Pons (tissue), 1 donor: ENCODE measurements at regions not wholly inside any gene's neighbourhood (a gene's known extent, or its start where the extent isn't known, plus 50 kb on each side); places are given as distances from the start of the nearest gene placed in this dataset.
A peak's percentile ranks its signal among the peaks of the same experiment; 100 is the strongest.
"Not testable (repeated sequence)": the region's sequence is repeated elsewhere in the genome, so short reads cannot be mapped to it uniquely, and the experiment has no call there.

Source experiments
- DNase-seq: peaks from one replicate; pipeline ENCODE4 v3.0.0-alpha.2; 2016; ENCODE audit warnings: low spot score

DNA sequence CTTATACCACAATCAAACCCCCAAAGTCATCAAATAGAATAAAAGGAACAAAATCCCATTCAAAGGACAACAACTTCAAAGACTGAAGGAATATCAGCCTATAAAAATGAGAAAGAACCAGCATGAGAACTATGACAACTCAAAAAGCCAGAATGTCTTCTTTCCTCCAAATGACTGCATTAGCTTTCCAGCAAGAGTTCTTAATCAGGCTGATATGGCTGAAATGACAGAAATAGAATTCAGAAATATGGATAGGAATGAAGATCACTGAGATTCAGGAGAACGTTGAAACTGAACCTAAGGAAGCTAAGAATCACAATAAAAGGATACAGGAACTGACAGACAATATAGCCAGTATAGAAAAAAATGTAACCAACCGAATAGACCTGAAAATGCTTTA, 109.5 kb downstream of the SINHCAF start:
- DNase-seq, result no peak

DNA sequence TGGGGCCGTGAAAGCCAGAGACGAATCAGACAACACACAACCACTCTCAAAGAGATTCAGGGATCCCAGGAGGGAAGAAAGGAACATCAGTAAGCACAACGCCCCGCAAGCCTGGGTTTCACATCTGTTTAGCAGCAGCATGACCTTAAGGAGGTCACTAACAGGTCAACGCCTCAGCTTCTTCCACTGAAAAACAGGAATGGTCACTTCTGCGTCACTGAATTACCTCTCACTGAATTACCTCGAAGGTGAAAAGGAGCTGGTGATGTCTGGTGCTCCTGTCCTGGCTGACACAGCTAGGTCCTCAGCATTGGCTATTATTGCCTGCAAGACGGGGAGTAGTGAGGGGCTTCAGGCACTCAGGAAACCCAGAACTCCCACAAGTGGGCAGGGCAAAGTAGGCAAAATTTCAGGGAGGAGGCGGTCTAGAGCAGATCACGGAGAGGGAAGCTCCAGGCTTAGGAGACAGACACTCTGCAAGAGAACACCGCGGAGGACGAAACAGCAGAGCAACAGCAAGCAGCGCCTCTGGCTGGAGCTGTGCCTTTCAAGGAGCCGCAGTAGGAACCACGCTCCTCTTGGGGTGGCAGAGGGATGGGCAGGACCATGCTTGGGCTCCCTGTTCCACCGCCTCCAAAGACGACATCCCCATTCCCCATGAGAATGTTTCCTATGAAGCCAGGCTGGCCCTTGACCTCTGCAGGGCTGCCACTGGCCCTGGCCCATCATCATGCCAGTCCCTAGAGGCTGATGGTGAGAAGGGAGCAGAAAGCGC, 108.4 kb downstream of the SINHCAF start:
- DNase-seq, result no peak

DNA sequence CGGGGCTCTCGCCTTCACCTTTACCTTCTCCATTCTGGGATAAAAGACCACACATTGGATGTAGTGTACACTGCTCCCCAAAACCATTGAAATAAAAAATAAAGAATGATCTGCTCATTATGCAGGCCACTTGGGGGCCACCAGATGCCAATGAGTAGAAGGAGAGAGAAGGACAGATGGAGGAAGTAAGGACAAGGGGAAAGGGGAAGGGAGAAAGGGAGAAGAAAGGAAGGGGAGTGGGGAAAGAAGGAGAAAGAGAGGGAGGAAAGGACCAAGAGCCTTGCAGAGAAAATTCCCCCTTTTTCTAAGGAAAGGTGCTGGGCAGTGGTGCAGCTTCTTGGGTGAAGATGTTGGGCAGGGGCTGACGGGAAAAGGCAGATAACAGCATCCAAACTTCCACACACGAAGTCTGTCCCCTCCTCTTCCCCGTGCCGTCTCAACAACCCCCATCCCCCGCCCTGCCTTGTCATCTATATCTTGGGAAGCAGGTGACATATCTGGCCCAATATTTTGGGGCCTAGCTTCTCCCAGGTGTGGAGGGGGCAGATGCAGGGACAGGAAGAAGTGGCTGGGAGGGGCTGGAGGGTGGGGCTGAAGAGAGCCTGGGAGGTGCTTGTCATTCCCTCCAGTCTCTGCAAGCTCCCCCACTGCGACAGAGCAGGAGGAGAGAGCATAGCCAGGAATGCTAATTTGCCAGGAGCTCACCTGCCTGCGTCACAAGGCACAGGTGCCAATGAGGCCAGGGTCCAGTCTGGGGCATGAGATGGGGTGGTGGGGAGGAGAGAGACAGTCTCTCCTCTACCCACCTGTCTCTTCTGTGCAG, 107.5 kb downstream of the SINHCAF start:
- no peak for DNase-seq

DNA sequence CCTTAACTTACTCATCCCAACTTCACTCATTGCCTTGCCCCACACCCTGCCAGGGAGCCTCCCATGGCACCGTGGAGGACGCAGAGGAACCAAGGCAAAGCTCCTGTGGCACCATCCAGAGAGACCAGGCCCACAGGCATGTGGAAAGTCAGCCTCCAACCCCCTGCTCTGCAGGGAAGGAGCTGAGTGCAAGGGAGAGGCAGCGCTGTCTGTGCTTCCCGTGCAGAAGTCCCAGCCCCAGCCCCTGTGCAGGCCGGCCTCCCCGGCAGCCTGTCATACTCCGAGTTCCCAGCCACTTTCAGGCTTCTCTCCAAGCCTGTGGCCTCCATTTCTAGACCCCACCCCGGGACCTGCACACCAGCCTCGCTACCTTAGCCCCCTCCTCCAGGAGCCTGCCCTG, 106.4 kb downstream of the SINHCAF start:
- DNase-seq, result no peak

DNA sequence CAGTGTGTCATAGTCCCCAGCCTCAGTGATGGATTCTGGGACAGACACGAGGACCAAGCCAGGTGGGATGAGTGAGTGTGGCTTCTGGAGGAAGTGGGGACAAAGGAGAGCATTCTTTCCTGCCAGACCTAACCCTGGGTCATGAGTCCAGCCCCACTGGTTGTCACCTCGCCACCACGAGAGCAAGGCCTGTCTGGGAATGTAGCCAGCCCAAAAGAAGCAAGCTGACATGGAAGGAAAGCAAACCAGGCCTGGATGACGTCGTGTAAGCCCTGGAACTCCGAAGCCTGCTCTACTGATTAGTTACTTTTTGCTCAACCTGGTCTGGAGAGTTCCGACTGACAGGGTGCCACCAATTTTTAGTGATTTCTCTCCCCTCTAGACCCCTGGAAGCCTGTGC, 105.9 kb downstream of the SINHCAF start:
- DNase-seq, result no peak

DNA sequence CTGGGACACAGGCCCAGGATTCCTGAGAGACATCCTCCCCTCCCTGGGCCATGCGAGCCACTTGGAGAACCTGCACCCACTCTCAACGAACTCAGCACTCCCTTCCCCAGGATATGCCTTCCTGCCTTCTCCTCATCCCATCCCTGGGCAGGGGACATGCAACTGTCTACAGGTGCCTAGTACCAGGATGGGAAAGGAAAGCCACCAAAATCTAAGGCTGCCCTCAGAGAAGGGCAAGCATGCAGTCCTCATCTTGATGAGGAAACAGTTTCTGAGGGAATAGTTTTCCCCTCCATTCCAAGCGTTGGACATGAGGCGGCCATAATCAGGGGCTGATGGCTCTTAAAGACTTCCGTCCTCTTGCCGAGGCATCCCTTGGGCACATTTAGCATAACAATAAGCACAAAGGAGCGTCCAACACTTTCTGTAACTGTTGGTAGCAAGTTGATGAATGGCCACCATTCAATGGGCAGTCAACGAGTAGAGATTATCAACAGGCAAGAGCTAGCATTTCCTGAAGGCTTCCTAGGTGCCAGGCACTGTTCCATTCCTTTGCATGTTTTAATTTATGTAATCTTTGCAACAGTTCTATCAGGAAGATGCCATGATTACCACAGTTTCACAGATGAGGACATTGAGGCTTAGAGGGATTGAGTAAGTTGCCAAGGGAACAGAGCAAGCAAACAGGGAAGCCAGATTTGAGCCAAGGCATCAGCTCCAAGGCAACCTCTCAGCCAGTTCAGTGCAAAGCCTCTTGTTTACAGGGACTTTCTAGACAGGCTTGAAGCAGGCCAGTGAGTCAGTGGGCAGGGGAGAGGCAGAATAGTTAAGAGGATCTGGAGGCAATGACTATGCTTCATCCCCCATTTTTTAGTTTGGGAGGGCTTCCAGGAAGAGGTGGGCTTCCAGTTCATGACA, 105.1 kb downstream of the SINHCAF start:
- peak; percentile 22 for DNase-seq

DNA sequence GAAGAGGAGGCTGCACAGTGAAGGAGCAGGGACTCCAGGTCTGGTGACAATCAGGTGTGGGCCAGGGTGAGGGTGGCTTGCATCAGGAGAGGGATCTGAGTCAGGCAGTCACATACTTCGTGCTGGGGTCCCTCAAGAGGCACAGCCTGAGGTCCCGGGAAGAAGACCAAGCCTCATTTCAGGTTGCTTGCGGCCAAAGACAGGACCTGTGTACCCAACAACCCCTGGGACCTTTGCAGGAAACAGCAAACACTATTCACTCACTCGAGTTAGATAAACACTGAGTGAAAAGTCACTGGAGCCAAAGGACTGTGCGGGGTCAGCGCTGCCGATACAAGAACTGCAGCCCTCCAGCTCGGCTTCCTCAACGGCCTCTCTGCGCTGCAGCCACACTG, 104.4 kb downstream of the SINHCAF start:
- no peak for DNase-seq

DNA sequence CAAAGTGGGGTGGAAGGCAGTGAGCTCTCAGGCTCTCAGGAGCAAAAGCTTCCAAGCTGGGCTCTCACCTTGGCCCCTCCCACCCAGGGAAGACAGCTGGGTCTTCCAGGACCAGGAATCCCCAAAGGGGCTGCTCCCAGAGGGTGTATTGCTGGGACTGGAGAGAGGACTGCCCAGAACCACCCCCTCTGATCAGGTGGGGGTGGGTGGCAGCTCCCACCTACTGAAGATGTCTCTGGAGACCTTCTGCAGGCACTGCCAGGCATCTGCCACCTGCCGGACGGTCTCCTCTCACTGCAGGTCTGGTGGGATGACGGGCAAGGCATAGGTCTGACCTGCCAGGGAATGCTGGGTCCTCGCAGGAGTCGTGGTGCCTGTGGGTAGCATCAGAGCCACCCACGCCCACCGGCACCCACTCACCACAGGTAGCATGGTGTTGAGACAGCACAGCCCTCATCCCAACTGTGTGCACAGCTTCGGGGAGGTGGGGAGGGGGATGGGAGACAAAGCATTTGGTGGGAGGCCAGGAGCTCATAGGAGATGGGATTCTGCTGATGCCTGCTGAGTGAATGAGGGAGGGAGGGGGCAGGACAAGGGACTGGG, 103.2 kb downstream of the SINHCAF start:
- no peak for DNase-seq

DNA sequence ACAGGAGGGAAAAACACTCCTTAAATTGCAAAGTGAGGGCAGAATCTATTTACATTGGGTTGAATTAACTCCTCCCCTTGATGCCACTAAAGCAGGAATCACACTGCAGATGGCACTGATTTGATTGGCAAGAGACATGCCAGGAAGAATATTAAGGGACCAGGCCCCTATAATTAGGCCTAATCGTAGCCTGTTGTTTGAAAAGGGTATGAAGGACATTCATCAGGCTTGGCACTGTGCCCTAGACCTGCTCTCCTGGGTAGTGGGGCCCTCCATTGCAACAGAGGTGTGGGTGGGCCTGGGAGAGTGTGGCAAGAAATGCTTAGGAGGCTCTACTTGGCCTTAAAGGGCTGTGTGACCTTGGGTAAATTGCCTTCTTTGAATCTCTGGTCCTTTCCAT, 102.3 kb downstream of the SINHCAF start:
- DNase-seq, result not testable (repeated sequence)

DNA sequence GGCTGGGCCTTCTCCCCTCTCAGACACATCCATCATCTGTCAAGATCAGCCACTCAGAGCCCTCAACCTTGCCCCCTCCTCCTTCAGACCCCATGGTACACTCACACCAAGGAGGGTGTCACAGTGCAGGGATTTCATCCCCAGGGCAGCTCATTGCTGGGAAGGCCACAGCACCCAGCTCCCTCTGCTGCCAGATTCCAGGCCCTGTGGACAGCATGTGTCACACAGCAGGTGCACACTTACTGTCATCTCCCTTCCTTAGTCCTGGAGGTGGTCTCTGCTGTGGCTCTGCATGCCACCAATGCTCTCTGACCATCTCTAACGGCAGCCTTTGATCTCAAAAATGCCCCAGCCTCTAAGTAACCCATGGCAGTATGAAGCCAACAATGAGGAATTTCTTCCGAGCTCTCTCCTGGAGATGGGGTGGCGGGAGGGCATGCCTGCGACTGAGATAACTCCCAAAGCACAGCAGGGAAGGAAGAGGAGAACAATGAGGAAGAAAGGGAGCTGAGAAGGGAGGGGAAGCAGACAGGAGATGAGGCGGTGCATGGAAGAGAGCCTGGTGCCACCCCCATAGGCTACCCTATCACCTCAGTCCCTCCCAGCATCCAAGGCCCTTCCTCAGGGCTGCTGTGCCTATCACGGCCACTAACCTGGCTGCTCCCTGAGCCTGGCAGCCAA, 101.0 kb downstream of the SINHCAF start:
- DNase-seq, result no peak

DNA sequence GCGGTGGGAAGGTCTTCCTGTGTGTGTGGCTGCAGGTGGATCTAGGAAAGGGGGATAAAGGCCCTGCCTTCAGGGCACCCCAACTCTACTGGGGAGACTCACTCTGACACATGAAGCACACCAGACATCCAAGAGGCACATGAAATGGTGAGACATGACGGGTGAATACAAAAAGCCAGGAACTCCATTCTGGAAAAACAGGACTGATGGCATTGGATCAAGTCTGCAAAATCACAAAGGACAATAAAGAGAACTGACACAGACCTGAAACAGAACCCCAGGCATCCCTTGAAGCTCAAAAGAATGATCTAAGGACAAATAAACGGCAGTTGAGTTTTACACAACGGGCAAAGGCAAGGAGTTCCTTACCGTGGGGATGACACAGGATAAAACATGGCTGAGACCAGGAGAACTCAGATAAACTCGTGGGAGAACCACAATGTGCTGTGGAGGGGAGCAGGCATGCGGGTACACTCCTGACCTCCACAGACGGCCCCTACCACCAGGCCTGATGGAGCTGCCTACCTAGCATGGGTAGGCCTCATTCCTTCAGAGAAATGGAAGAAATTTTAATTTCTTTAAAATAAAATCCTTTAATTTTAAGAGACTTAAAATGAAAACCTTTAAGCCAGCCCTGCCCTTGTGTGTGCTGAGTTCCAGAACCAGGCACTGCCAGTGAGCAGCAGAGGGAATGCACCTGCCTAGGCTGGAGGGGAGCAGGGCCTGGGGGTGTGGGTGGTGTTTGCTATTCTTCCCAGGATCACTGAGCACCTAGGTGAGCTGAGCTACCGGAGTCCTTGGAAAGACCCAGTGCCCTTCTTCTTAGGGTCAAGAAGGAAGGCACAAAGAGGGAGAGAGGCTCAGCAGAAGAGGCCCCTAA, 100.1 kb downstream of the SINHCAF start:
- DNase-seq, result no peak

DNA sequence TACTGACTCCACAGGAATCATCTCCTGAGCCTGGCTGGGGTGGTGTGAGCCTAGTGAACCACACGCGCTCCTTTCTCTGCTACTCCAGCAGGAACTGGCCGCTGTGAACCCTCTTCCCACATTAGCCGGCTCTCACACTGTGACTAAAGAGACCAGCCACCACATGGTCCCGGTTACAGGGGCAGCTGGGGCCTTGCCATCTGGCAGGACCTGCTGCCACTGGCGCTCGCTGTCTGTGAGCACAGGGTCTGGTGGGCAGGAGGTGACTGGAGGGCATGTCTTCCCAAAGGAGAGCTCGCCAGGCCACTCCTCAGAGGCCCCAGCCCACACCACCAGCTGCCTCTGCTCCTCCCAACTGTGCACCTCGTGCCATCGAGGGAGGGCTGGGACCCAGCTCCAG, 99.3 kb downstream of the SINHCAF start:
- peak; percentile 13 for DNase-seq

DNA sequence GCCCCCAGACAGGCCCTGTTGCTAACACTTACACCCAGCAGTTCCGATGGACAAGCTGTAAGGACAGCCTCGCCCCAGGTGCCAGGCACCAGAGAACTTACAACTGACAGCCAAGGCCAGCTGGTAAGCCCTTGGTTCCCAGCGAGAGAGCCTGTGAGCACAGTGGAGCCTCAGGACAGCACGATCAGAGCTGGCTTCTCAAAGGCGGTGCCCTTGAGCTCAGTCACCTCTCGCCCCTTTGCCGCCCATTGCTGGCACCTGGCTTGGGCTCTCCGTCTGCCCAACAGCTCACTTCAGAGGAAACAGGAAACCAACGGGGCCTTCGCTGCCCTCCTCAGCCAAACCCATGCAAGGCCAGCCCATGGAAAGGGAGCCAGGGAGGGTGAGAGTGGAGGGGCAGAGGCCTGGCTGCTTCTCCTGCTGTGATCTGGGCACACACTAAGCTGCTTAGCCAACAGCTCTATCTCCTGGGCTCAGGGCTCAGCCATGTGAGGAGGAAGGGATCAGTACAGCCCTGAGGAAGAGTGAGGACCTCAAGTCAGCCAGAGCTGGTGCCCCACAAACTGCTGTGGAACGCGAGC, 98.5 kb downstream of the SINHCAF start:
- DNase-seq, result no peak

DNA sequence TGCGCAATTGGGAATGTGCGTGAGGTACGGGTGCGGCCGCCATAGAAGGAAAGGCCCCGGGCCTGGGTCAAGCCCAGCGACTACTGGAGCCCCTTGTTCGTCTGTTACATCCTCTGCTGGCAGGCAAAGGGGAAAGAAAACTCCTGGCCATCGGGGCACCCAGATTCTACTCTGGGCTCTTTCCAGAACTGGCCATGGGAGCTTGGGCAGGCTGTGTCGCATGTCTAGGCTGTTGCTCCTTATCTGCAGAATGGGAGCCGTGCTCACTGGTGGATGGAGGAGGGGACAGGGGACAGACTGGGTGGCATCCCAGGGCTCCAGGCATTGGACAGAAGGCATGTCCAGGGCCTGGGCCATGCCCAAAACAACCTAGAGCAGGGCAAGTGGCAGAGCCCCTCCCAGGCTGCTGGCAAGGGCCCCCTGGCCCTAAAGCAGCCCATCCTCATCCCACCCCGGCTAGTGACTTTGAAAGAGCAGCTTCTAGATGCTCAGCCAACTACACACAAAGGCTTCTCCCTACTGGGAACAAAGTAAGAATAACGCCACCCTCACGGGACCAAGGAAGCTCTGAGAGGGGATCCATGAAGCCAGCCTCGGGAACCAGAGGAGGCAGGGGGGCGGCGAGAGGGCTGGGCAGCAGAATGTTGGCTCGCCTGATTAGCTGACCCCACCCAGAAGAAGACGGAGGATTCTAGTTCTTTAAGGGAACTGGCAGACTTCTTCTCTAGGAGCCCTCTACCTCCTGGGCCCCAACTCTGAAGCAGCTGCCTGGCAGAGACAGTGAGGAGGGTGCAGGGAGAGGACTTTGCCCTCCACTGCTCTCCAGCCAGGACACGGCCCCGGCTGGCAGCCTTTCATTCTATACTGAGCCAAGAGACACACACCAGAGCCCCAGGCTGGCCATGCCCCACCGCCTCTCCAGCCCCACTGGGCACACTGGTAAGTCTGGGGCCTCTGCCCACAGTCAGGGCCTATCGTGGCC, 96.8 kb downstream of the SINHCAF start:
- peak; percentile 15 for DNase-seq

DNA sequence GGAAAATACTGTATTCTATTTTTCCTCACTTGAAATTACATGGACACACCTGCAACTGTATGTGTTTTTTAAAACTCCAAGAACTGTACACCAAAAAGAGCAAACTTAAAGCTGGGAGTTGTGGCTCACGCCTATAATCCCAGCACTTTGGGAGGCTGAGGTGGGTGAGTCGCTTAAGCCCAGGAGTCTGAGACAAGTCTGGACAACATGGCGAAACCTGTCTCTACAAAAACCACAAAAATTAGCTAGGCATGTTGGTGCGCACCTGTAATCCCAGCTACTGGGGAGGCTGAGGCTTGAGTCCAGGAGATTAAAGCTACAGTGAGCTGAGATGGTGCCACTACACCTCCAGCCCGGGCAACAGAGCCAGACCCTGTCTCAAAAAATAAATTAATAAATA, 95.9 kb downstream of the SINHCAF start:
- no peak for DNase-seq
